Dermis blood vessel endothelial cell (primary cell): ENCODE measurements at regions not wholly inside any gene's neighbourhood (a gene's known extent, or its start where the extent isn't known, plus 50 kb on each side); places are given as distances from the start of the nearest gene placed in this dataset.

Source experiments
- DNase-seq: peaks from one replicate; pipeline ENCODE4 v3.0.0; 2010

DNA sequence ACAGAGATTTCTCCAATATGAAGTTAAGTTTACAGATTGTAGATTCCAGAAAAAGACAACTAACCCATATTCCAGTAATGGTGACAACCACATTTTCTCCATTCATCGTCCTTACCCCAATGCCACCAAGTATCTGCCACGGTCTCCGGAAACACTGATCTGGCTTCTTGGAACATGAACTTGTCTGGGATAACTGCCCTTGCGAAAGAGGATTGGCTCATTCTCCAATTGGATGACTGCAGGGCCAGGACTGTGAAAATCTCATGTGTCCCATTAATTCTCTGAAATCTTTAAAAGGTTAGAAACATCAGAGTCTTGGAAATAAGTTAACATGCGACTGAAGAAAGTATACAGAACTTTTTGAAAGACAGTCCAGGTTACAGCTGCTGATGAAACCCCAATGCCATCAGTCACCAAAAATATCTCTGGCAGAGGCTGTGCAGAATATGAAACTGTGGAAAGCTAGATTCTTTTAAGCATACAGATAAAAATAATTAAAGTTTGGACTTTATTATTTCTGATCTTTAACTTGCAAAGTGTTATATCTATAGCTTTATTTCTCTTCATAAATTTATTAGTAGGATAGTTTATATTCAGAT lies 496.9 kb downstream of the PPARGC1A start:
- no peak for DNase-seq

DNA sequence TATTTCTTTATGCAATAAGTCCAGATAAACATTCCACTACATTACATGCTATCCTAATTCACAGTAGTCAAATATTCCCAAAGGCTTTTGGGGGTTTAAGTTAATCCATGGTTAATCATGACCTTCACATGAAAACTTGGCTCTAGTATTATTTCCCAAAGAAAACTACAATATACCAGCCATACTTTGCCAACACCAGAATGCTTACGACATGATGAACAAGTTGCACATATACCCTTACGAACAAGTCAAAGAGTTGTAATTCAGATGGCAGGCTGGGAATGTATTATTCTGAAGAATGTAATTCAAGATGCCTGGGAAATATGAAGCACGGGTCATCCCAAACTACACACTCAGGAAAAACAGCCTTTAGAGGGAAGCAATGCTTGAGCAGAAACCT lies 499.6 kb downstream of the PPARGC1A start:
- DNase-seq = no peak

DNA sequence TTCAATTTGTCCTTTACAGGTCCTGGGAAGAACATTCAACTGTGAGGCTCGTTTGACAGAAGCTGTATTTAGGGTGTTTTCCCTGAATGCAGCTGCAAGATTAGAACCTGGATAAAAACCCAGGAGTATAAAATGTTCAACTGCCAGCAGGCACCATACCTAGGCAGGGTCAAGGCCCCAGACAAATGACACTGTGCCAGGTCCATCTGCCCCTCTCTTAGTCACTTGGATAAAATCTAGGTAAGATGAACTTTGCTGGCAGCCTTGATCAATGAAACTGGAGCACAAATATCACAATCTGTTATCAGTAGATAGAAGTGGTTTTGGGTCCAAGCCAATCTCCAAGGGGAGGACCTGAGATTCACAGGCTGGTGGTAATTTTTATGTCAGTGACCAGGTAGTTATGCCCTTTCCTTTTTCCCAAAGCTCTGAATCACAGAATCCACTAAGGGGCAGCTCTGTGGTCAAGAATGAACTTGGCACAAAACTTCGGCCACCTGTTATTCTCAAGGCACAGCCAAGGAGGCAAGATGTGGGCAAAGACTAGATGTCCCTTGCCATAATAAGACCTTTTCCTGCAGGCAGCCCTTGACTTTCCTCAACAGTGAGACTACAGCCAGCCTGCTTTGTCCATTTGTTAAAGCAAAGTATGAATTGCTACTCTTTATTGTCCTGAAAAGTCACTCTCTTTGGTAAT lies 501.0 kb downstream of the PPARGC1A start:
- no peak for DNase-seq

DNA sequence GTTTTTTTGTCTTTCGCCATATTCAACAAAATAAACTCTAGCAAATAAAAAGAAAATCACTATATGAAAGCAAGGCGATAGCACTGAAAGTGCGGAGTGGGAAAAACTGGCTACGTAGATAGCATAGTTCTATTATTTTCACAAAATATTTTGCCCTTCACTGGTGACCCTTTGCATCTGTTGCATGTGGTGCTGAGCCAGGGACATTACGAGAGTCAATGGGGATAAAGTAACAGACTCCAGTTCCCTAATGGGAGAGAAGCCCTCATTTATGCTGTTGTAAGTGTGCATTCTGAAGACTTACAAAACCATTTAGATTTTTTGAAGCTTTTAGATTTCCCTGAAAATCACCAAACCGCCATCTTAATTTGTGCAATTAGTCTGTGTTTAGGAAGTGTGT lies 501.6 kb downstream of the PPARGC1A start:
- no peak for DNase-seq

DNA sequence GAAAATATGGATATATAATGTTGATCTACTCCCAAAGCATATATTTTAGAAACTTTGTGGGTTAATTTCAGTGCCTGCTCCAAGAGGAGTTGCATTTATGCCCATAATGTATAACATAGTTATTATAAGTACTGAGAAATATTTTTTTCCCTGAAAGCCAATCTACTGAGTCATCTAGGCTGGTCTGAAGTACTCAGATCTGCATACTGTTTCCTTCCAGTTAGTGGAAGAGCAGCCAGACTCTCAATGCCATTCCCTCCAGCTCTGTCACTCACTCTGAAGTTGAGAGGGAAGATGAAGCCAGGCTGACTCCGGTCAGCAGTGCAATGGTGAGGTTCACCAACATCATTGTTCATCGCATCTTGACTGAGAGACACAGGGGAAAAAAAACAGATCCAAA lies 505.1 kb downstream of the PPARGC1A start:
- DNase-seq = no peak

DNA sequence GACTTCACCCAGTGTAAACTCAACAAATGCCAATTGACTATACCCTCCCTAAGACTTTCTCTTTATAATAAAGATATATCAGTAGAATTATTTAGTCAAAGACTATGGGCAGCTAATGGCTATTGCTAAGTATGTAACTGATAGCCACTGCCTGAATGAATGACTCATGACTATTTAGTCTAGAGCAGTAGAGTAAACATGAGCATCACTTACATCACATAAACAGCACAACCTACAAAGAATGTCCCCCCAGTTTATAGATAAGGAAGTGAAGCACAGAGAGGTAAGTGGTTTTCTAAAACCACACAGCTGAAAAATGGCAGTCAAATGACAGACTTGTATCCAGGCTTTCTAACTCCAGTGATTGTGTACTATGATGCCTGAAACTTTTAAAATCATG lies 507.0 kb downstream of the PPARGC1A start:
- no peak for DNase-seq

DNA sequence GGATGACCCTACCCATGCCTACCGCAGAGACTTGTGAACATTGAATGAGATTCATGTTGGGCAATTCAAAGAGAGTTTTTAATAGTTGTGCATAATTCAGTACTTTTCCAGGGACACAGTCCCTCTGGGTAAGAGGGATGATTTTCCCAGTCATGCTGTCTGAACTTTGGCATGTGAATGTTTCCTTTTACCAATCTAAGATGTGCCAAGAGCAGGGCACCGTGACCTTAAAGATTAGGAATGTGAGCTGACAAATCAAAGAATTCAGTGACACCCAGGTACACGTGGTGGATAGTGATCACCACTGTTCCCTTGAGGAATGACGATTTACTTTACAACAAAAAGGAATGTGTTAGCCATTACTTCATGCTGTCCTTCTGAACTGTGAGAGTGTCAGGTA lies 515.6 kb downstream of the PPARGC1A start:
- DNase-seq = no peak

DNA sequence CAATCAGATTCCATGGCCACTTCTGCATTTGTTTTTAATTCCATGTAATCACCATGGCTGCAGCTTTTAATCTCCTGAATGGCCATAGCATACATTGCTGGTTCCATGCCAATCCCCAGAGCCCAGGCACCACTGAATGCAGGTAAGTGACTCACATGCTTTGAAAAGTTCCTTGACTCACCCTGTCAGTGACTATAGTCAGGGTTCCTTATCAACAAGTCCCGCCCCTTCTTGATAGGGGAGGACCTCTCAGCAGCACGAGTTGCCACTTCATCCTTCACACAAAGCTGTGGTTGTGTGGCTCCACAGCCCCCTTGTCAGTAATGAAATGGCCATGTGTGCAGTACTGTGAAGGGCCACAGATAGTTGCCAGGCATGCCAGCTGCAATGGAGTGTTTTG lies 516.6 kb downstream of the PPARGC1A start:
- DNase-seq = no peak

DNA sequence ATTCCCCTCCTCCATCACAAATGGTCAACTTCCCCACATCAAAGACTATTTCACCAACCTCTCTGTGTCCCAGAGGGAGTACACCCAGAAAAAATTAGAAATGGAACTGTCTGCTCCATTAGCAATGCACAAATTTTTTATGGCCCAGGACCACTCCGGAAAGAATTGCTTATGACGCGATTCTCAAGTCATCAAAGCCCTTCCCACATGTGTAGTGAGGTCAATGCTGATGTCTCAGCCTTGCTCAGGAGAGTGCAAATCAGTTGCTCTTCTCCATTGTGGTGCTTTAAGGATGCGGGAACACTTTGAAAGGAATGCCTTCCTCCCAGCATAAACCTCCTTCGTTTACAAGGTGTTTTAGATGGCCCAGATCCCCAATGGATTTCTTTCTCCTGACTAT lies 518.3 kb downstream of the PPARGC1A start:
- DNase-seq = no peak

DNA sequence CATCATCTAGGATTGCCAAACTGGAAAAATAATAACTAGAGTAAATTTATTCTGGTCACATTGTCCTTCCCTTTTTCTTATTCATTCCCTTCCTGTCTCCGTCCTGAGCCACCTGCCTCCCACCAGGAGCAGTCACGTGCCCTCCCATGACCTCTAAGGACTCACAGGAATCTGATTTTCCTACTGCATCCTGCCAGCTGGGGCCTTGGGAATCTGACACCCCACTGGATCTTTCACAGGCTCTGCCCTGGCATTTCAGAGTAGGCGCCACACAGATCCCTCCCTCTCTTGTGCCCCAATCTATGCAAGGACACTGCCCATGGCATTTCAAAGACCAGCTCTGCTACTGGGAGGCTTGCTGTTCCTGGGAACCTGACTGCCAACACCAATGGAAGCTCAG lies 520.5 kb downstream of the PPARGC1A start:
- DNase-seq = no peak

DNA sequence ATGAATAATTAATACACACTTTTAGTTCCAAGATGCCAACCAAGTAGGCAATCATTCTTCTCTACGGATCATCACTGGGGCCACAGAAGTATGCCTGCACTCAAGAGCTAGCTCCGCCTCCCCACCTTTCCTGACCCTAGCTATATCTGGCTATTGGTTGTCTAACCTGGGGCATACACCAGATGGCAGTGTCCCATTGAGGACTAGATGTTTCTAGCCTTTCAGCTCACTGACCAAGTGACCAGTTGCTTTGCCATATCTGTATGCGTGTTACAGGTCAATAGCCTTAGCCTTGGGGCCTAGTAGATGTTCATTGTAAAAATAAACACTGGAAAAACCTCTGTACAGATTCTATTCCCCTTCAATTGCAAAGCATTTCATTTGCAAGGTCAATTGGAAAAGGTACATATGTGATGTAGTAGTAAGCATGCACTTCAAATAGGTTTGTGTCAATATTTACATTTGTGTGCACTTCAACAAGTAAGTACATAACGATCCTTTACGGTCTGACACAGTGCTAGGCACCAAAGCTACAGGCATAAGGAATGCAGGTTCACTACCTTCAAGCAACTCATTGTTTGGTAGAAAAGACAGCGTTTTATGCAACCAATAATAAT lies 521.7 kb downstream of the PPARGC1A start:
- DNase-seq = no peak

DNA sequence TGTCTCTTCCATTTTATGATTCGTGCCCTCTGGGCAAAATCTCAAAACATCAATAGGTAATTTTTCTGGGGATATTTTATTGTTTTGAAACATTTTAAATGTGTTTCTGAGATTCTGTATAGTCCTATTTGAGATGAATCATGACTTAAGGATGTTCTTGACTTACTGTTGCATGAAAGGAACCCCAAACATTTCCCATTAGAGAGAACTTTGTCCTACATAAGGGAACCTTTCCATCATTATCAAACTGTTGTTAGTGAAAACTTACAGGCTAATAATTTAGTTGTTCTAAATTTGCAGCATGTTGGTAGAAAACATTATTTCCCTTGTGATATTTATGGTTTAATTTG lies 523.3 kb downstream of the PPARGC1A start:
- no peak for DNase-seq

DNA sequence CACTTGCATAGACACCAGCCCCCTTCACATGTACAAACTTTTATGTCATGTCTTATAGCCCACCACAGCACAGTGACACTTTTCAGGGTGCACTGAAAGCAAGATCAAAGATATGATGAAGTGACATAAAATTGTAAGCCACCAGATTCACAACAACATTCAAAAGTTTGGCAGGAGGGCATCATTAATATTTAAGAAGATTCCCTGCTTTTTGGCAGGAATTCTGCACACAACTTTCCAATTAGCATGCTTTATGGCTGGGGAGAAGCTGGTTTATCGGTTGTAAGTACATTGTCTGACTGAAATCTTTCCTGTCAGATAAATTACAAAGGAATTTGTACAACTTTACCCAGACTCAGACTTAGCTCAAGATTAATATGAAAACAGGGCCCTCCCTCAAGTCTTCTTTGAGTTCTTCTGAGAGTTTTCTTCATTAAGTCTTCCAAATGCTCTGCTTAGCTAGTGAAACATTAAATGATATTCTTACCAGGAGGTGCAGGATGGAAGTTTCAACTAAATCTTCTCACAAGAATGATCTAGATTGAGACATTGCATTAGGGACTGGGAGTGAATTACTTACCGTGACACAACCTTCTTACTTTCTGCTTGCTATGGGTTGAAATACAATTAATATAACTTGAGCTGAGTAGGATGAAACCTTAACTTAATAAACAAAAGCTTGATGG lies 523.8 kb downstream of the PPARGC1A start:
- DNase-seq = no peak

DNA sequence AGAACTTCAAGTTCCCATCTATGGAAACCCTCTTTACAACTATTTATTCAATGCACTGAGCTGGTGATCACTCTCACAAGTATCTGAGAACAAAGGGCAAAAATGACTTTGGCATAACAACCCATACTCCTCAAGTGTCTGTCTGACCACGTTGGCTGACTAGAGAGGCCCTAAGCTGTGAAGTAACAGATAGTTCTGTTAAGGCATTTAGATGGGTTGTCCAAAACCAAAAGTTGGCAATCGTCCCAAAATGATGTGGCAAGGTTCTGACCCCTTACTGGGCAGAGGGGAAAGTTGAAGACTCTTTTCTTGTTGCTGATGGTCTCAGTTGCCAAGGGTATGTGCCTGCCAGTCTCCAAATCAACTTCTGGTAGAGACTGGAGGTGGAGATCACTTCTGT lies 524.8 kb downstream of the PPARGC1A start:
- no peak for DNase-seq

DNA sequence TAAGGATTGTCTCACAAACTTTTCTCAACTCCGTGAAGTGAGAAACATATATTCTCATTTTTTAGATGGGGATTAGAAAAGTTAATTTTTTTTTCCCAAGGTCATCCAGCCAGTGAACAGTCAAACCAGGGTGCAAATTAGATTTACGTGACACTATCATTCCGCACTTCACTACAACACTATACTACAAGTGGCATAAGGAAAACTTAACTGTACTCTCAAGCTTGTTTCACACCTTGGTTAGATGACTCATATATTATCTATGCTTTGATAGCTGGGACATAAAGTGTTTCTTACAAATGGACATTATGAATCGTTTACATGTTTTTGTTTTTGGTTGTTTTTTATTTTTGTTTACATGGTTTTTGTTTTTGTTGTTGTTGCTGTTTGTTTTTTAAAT lies 525.7 kb downstream of the PPARGC1A start:
- DNase-seq = no peak

DNA sequence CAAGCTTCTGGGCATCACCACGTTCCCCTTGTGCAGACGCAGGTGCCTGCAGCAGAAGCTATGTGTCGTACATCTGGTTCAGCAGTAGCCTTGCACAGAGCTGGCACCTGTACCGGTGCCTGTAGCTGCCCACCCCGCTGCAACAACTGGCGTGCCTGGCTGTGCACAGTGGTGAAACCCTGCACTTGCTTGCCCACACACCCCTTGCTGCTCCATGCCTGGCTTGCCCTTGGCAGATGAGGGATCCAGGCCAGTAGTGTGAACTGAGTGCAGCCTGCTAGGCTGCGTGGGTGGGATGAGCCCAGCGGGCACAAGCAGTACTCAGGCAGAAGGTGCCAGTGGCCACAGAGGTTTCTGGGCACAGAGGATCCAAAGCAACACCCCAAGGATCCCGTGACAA lies 528.4 kb downstream of the PPARGC1A start:
- no peak for DNase-seq

DNA sequence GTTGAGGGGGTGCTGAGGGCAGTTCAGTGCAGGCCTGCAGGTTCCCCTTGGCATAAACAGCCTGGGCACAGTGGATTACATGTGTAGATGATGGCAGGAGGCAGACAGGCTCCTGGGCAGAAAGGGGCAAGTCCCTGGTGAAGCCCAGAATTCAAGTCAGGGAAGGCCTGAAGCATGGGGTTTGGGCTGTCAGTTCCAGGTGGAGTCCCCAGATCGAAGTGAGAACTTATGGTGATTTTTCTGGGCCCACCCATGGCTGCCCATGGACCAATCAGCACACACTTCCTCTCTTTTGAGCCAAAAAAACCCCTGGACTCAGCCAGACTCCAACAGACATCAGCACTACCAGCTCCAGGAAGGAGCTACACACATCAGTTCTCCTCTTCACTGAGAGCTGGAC lies 529.1 kb downstream of the PPARGC1A start:
- DNase-seq = no peak

DNA sequence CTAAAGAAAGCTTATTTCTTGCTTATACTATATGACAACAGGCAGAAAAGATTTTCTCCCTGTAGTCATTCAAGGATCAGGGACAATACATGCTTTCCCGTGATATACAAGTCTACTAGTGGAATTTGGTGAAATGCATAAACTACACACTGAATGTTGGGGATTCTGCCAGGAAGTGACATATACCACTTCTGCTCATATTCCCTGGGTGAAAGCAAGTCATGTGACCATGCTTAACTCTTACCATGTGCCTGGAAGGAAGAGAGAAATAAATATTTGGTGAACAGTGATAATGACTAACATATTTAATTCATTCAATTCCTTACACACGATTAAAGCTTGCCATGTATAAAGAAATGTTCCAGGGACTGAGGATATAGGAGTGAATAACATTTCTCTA lies 534.6 kb downstream of the PPARGC1A start:
- DNase-seq = no peak

DNA sequence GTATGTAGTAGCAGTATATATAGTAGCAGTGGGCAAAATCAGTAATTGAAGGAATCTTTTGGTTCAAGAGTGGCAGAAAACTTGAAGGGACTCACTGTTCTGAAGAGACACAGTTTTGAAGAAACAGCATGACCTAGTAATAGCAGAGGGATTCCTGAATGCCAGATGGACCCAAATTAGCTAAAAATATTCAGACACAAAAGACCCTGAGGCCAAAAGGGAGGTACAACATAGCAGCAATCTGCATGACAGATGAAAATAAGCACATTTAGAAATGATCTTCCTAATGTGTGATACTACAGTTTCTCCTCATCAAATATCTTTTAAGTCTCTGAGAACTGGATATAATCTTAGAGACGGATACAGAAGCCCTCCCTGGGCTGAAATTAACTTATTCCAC lies 536.6 kb downstream of the PPARGC1A start:
- DNase-seq = no peak

DNA sequence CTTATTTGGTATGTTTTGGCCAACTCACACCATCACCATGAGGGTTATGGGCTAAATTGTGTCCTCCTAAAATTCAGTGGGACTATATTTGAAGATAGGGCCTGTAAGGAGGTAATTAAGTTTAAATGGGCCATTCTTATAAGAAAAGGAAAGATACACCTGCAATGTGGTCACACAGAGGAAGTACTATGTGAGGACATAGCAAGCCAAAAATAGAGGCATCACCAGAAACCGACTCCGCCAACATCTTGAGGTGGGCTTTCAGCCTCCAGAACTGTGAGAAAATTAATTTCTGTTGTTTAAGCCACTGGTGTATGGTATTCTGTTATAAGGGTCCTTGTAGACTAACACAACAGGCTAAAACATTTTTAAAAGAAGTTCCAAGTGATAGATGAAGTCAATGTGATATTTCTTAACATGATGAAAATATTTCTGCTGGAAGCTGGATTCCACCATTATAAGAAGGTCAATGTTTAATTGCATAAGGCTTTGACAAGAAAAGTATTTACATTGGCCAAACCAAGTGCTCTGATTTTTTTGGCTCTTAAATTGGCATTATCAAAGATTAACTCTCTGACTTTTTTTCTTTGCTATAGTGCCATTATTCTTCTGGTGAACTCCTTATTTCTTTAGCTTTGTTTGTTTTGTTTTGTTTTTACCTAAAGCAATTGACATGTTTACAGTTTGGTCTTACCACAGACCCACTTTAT lies 540.9 kb downstream of the PPARGC1A start:
- DNase-seq = no peak

DNA sequence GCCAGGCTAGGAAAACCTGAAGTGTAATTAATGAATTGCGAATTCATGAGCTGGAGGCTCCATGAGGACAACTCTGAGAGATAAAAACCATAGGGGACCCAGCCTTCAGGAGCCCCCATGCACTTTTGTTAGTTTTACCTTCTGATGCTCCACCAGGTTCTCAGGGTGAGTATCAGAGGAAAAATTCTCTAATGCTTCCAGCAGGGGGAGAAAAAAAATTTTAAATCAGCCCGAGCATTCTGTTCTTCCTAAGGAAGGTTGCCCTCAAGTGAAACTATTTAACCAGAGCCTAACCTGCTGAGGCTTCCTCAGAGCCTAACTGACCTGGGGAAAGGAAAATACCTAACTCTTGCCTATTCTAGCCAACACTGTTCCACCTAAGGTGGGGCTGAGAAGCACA lies 552.6 kb downstream of the PPARGC1A start:
- no peak for DNase-seq

DNA sequence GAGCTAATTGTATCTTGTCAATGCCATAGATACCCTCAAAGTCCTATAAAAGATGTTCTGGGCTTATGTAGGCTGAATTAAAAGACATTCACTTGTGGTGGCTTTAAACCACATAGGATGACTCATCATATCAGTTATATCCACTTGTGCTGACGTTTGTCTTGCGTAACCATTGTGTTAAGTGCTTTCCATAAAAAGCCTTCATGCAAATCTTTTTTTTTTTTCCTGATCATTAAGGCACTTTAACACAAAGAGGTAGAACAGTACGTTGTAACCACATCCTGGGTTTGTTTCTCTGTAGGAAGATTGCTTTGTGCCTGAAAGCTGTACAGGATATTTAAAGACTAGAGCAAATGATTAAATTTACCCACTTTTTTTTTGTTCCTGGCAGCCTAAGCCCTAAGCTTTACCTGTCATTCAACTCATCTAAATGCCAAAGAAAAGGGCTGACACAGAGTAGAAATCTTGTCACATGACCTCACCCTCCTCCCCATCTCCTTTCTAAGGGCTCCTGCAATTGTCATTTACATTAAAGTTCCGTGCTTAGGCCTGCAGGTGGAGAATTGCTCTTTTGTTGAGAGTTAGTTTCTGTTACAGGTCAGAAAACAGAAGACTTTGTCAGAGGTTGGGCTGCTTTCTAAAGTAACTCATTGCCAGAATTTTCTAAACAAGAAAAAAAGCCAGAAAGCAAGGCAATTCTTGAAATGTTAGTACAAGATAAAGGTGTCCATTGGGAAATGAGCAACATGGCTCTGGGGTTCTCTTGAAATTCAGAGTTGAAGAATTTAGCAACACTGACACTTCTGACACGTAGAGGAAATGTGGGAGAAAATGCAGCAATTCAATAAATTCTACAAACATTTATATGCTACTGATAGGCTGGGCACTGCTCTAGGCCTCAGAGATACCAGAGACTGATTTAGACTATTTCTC lies 555.6 kb downstream of the PPARGC1A start:
- no peak for DNase-seq
